Lung (tissue), 11 donors: ENCODE measurements at regions not wholly inside any gene's neighbourhood (a gene's known extent, or its start where the extent isn't known, plus 50 kb on each side); places are given as distances from the start of the nearest gene placed in this dataset.

ENCODE experiments used
- ATAC-seq: fragments of 200-7000 bp; cut with Tn5 transposase; one replicate; pipeline ENCODE4 v1.9.1; 2020; ENCODE audit warnings: moderate number of reproducible peaks; ENCODE audit not compliant: insufficient read depth, low FRiP score
- DNase-seq, 3 donors: peaks; one replicate each; pipeline ENCODE4 v3.0.0-alpha.2; 2013 to 2017
- H3K27ac ChIP-seq, 2 donors: one replicate each; pipeline ENCODE4 v1.5.1; 2013; ENCODE audit warnings: mild to moderate bottlenecking in 2 of 2, moderate library complexity in 2 of 2, control low read depth in 1 of 2, inconsistent platforms in 1 of 2, low read depth in 1 of 2, low read length in 1 of 2
- H3K27me3 ChIP-seq, 3 donors: one replicate each; pipeline ENCODE4 v1.5.1; 2013; ENCODE audit warnings: low read length in 2 of 3; ENCODE audit not compliant: control insufficient read depth in 3 of 3, insufficient read depth in 3 of 3
- H3K36me3 ChIP-seq, 4 donors: one replicate each; pipeline ENCODE4 v1.5.1; 2013; ENCODE audit warnings: low read length in 4 of 4, mild to moderate bottlenecking in 1 of 4, moderate library complexity in 1 of 4; ENCODE audit not compliant: control insufficient read depth in 4 of 4, insufficient read depth in 4 of 4
- H3K4me1 ChIP-seq, 5 donors: one replicate each; pipeline ENCODE4 v1.5.1; 2013; ENCODE audit warnings: low read length in 5 of 5, mild to moderate bottlenecking in 2 of 5, moderate library complexity in 1 of 5; ENCODE audit not compliant: control insufficient read depth in 5 of 5, insufficient read depth in 5 of 5
- H3K4me3 ChIP-seq: one replicate; pipeline ENCODE4 v1.5.1; 2013; ENCODE audit warnings: mild to moderate bottlenecking, control low read depth, moderate library complexity
- H3K9ac ChIP-seq, 2 donors: one replicate each; pipeline ENCODE4 v1.5.1; 2013; ENCODE audit warnings: low read length in 2 of 2, control low read depth in 1 of 2; ENCODE audit not compliant: insufficient read depth in 1 of 2
- H3K9me3 ChIP-seq, 4 donors: one replicate each; pipeline ENCODE4 v1.5.1; 2013; ENCODE audit warnings: low read length in 3 of 4, mild to moderate bottlenecking in 1 of 4, moderate library complexity in 1 of 4; ENCODE audit not compliant: control insufficient read depth in 4 of 4, insufficient read depth in 3 of 4
- CTCF ChIP-seq: IDR thresholded peaks from 2 replicates; pipeline ENCODE4 v1.5.1; 2012; ENCODE audit warnings: mild to moderate bottlenecking; ENCODE audit errors: control extremely low read depth, extremely low read depth
- WGBS, 2 donors: extraction: QIAGEN DNeasy Blood & Tissue Kit; methylation state at CpG; one replicate each; pipeline ENCODE4 v1.1.7; 2013; 5-methylcytosine and 5-hydroxymethylcytosine counted together
- donor health status: control.
- donor health status: control.
- donor health status: Bipolar disorder and iron deficiency.
- donor health status: healthy.
- donor health status: DM: yes; HTN: yes; CAD: no.

GRCh38 chr10:71072823-71073210 is 139.6 kb upstream of the UNC5B start:
- 72 to 87% methylated on average over 4 to 5 of the region's 5 CpGs for WGBS, 2 donors
- Histone ChIP-seq H3K36me3 (no peaks in the 10 kb centered on the region), H3K4me3 (no peak overlapping the region), H3K27ac (no peak overlapping the region), H3K9me3 (no peaks in the 10 kb centered on the region), H3K4me1 (peaks cover 0 to 12% (median 0%) of the 10 kb centered on the region in 5 donors), H3K9ac (no peak overlapping the region), H3K27me3 (no peaks in the 10 kb centered on the region)
- no peak for TF ChIP-seq CTCF
- peak in 1 of 3 donors; percentile 5 for DNase-seq
- no peak for ATAC-seq

- H3K27me3 ChIP-seq, result no peaks in the 10 kb centered on the region
- no peak for ATAC-seq
- WGBS, 2 donors, result 73 to 86% methylated on average over 12 of the region's 12 CpGs
- H3K9ac ChIP-seq, result no peak overlapping the region
- no peaks in the 10 kb centered on the region for H3K9me3 ChIP-seq
- peak in 1 of 3 donors; percentile 9 for DNase-seq
- H3K4me3 ChIP-seq, result no peak overlapping the region
- H3K36me3 ChIP-seq, result no peaks in the 10 kb centered on the region
- no peak for TF ChIP-seq CTCF
- peaks cover 0 to 12% (median 0%) of the 10 kb centered on the region in 5 donors for H3K4me1 ChIP-seq
- no peak overlapping the region for H3K27ac ChIP-seq
These were observed 138.8 kb upstream of the UNC5B start for GRCh38 chr10:71073451-71074175.

- H3K4me1 ChIP-seq, result peaks cover 0 to 12% (median 0%) of the 10 kb centered on the region in 5 donors
- no peak overlapping the region for H3K27ac ChIP-seq
- ATAC-seq (no peak), DNase-seq (no peak)
- no peaks in the 10 kb centered on the region for H3K9me3 ChIP-seq
- no peaks in the 10 kb centered on the region for H3K27me3 ChIP-seq
- no peaks in the 10 kb centered on the region for H3K36me3 ChIP-seq
- no peak overlapping the region for H3K9ac ChIP-seq
- no peak for TF ChIP-seq CTCF
- WGBS, 2 donors, result 83 to 92% methylated on average over 7 of the region's 7 CpGs
- H3K4me3 ChIP-seq, result no peak overlapping the region
These were observed 138.1 kb upstream of the UNC5B start for GRCh38 chr10:71074176-71074755.
